NT2/D1 (cell line): ENCODE measurements at regions not wholly inside any gene's neighbourhood (a gene's known extent, or its start where the extent isn't known, plus 50 kb on each side); places are given as distances from the start of the nearest gene placed in this dataset.

Source experiments
- DNase-seq: peaks from one replicate; pipeline ENCODE4 v3.0.0-alpha.2; 2011; ENCODE audit warnings: low read depth, low spot score
- H3K27me3 ChIP-seq: 2 replicates; pipeline ENCODE4 v1.6.0; 2011; ENCODE audit warnings: mild to moderate bottlenecking; ENCODE audit not compliant: insufficient read length, insufficient read depth
- H3K36me3 ChIP-seq: 2 replicates; pipeline ENCODE4 v1.6.1; 2011; ENCODE audit warnings: mild to moderate bottlenecking, low read length, mixed read lengths; ENCODE audit not compliant: insufficient read depth, insufficient read length
- H3K4me1 ChIP-seq: 2 replicates; pipeline ENCODE4 v1.5.1; 2011; ENCODE audit not compliant: insufficient read depth, insufficient read length
- H3K4me3 ChIP-seq: 2 replicates; pipeline ENCODE4 v1.5.1; 2011; ENCODE audit warnings: low read depth; ENCODE audit not compliant: insufficient read length
- H3K9ac ChIP-seq: 2 replicates; pipeline ENCODE4 v1.6.0; 2011; ENCODE audit warnings: low read depth; ENCODE audit not compliant: insufficient read length
- H3K9me3 ChIP-seq: 2 replicates; pipeline ENCODE4 v1.5.1; 2011; ENCODE audit warnings: mild to moderate bottlenecking, low read length; ENCODE audit not compliant: insufficient read depth
- SUZ12 ChIP-seq: IDR thresholded peaks from 2 replicates; pipeline ENCODE4 v1.6.1; 2011; ENCODE audit not compliant: insufficient read length, insufficient read depth; ENCODE audit errors: extremely low read depth
- YY1 ChIP-seq: IDR thresholded peaks from 2 replicates; pipeline ENCODE4 v1.6.1; 2011; ENCODE audit not compliant: insufficient read length, insufficient read depth
- ZNF274 ChIP-seq: IDR thresholded peaks from 2 replicates; pipeline ENCODE4 v1.6.1; 2011; ENCODE audit warnings: mild to moderate bottlenecking, low read depth, low read length

- DNase-seq: no peak
- Histone ChIP-seq H3K9ac (no peak overlapping the region), H3K27me3 (no peaks in the 10 kb centered on the region), H3K36me3 (no peaks in the 10 kb centered on the region), H3K9me3 (no peaks in the 10 kb centered on the region), H3K4me1 (no peaks in the 10 kb centered on the region), H3K4me3 (no peak overlapping the region)
- TF ChIP-seq YY1 (no peak), SUZ12 (no peak), ZNF274 (no peak)
Measured at GRCh38 chr1:194818674-194819073, 1632.3 kb upstream of the B3GALT2 start.

- no peak overlapping the region for H3K9ac ChIP-seq
- H3K4me3 ChIP-seq: no peak overlapping the region
- TF ChIP-seq YY1 (no peak), ZNF274 (no peak), SUZ12 (no peak)
- H3K9me3 ChIP-seq: no peaks in the 10 kb centered on the region
- no peaks in the 10 kb centered on the region for H3K4me1 ChIP-seq
- DNase-seq: no peak
- no peaks in the 10 kb centered on the region for H3K27me3 ChIP-seq
- H3K36me3 ChIP-seq: no peaks in the 10 kb centered on the region
Measured at GRCh38 chr1:194816859-194817258, 1630.4 kb upstream of the B3GALT2 start.

DNA sequence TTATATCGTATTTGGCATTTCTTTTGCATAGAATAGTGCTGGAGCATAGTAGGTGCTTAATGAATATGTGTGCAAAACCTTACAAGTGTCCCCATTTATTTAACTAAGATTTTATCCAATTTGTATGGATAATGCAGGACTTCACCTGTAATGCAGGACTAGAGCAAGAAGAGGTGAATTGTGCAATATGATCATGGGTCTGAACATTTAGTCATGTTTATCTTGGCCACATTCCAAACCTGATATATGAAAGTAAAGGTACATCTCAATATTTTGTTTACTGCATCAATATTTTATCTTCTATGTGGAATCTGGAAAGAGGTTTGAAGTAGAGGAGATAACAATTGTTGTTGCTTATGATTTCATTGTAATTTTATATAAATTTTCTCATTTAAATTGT is 1626.7 kb upstream of the B3GALT2 start:
- DNase-seq: no peak
- TF ChIP-seq ZNF274 (no peak), YY1 (no peak), SUZ12 (no peak)
- no peaks in the 10 kb centered on the region for H3K27me3 ChIP-seq
- H3K4me1 ChIP-seq: no peaks in the 10 kb centered on the region
- no peak overlapping the region for H3K4me3 ChIP-seq
- no peak overlapping the region for H3K9ac ChIP-seq
- H3K9me3 ChIP-seq: peaks cover 8% of the 10 kb centered on the region
- no peaks in the 10 kb centered on the region for H3K36me3 ChIP-seq

DNA sequence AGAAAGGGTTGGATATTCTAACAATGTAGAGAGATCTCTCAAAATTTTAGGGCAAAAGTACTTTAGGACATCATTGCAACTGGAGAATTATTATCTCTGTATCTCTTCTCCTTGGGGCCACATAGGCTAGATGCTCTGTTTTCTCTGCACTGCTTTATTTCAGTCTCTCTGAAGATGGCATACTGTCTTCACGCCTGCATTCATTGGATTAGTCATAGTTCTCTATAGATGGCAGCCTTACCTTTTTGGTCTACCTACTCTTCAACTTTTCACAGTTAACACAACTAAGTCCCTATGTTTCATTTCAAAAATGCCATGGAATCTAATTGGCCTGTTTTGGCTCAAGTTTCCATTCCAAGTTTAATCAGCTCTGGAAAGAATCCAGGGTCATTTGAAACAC is 1623.3 kb upstream of the B3GALT2 start:
- no peak for DNase-seq
- Histone ChIP-seq H3K9me3 (peaks cover 22% of the 10 kb centered on the region), H3K4me1 (no peaks in the 10 kb centered on the region), H3K4me3 (no peak overlapping the region), H3K27me3 (no peaks in the 10 kb centered on the region), H3K9ac (no peak overlapping the region), H3K36me3 (no peaks in the 10 kb centered on the region)
- TF ChIP-seq YY1: no peak
- no peak for TF ChIP-seq ZNF274
- TF ChIP-seq SUZ12: no peak

DNA sequence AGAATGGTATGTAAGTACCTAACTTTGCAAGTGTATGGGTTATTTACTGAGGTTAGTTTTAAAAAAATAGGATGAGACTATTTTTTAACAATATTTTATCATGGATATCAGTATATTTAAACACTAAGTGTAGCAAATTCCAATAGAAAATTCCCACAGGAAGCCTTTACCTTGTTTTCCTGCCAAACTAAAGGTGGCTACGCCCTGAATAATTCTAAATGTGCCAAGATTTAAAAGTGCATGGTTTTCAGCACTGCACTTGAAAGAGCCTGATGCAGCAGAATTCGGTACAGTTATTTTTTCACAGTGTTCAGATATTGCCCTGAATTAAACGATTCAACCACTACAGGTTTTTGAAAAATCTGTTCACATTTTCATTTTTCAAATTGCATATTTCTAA is 1622.8 kb upstream of the B3GALT2 start:
- TF ChIP-seq YY1 (no peak), SUZ12 (no peak), ZNF274 (no peak)
- no peak overlapping the region for H3K9ac ChIP-seq
- peaks cover 22% of the 10 kb centered on the region for H3K9me3 ChIP-seq
- no peaks in the 10 kb centered on the region for H3K4me1 ChIP-seq
- no peaks in the 10 kb centered on the region for H3K36me3 ChIP-seq
- no peaks in the 10 kb centered on the region for H3K27me3 ChIP-seq
- no peak overlapping the region for H3K4me3 ChIP-seq
- no peak for DNase-seq

DNA sequence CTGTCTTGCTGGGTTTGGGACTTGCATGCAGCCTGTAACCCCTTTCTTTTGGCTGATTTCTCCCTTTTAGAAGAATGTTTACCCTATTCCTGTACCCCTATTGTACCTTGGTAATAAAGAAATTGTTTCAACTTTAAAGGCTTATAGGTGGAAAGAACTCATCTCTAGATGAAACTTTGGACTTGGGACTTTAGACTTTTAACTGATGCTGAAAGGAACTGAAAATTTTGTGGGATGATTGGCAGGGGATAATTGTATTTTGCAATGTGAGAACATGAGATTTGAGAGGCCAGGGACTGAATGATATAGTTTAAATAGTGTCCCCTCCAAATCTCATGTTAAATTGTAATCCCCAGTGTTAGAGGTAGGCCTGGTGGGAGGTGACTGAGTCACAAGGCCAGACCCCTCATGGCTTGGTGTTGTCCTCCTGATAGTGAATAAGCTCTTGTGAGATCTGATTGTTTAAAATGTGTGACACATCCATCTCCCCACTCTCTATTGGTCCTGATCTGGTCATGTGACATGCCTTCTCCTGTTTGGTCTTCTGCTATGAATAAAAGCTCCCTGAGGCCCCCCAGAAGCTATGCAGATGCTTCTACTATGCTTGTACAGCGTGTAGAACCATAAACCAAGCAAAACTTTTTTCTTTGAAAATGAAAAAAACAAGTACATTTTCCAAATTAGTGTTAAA is 1621.3 kb upstream of the B3GALT2 start:
- H3K4me1 ChIP-seq: no peaks in the 10 kb centered on the region
- no peak for DNase-seq
- no peak overlapping the region for H3K9ac ChIP-seq
- H3K4me3 ChIP-seq: no peak overlapping the region
- H3K27me3 ChIP-seq: no peaks in the 10 kb centered on the region
- H3K36me3 ChIP-seq: no peaks in the 10 kb centered on the region
- no peak for TF ChIP-seq YY1
- no peak for TF ChIP-seq ZNF274
- no peak for TF ChIP-seq SUZ12
- H3K9me3 ChIP-seq: peaks cover 22% of the 10 kb centered on the region

DNA sequence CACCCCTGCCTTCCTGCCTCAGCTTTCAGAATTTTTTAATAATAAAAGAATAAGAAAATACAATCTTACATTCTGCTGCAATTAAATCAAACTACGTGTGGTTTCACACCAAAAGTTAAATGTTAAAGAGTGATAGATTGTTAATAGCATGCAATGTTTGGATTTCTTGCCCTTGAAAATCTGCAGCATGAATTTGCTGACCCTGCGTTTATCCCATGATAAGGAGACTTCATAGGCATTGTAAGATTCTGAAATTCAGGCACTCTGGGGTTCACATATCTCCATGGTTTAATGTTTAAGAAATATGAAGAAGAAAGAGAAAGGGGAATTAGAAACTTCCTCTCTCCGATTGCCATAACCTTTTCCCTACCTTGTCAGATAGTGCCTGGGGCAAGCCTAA is 1616.2 kb upstream of the B3GALT2 start:
- TF ChIP-seq ZNF274 (no peak), SUZ12 (no peak), YY1 (no peak)
- Histone ChIP-seq H3K36me3 (no peaks in the 10 kb centered on the region), H3K9ac (no peak overlapping the region), H3K27me3 (no peaks in the 10 kb centered on the region), H3K9me3 (peaks cover 9% of the 10 kb centered on the region), H3K4me1 (no peaks in the 10 kb centered on the region), H3K4me3 (no peak overlapping the region)
- DNase-seq: no peak
